Panc1 (cell line): ENCODE measurements at regions not wholly inside any gene's neighbourhood (a gene's known extent, or its start where the extent isn't known, plus 50 kb on each side); places are given as distances from the start of the nearest gene placed in this dataset.

Experiments used
- ATAC-seq: fragments of 200-7000 bp; cut with Tn5 transposase; 2 replicates; pipeline ENCODE4 v1.9.1; 2020; ENCODE audit warnings: mild to moderate bottlenecking, moderate library complexity
- BruUV-seq: library from RNA; stranded (reverse); fragments of 400-500 nt; replicated peaks from 2 replicates; lab custom pipeline; 2021; lab: Mats Ljungman, UMichigan
- CTCF ChIA-PET: fragments of 300-600 bp; sonication (Branson Sonifier 250); formaldehyde crosslinking; loops from one replicate; lab custom pipeline; 2022; ENCODE audit warnings: antibody characterized with exemption; lab: Charles Lee
- POLR2A ChIA-PET: fragments of 300-600 bp; sonication (Branson Sonifier 250); formaldehyde crosslinking; loops from one replicate; lab custom pipeline; 2022; ENCODE audit warnings: antibody characterized with exemption; lab: Charles Lee
- DNase-seq: peaks from one replicate; pipeline ENCODE4 v3.0.0-alpha.2; 2010; ENCODE audit warnings: low read depth, low spot score
- H3K27ac ChIP-seq: 2 replicates; pipeline ENCODE4 v1.5.1; 2011; ENCODE audit warnings: mild to moderate bottlenecking, low read length, inconsistent platforms
- H3K27me3 ChIP-seq: fragments of 200-500 bp; sonication (Bioruptor generic); 2 replicates; pipeline ENCODE4 v1.6.0; 2014; ENCODE audit warnings: low read length, inconsistent platforms; ENCODE audit not compliant: control insufficient read depth, insufficient read depth
- H3K36me3 ChIP-seq: fragments of 200-500 bp; sonication (Bioruptor generic); 2 replicates; pipeline ENCODE4 v1.5.1; 2014; ENCODE audit warnings: inconsistent platforms, mild to moderate bottlenecking, low read length, moderate library complexity; ENCODE audit not compliant: control insufficient read depth, insufficient read depth
- H3K4me1 ChIP-seq: 2 replicates; pipeline ENCODE4 v1.5.1; 2011; ENCODE audit warnings: inconsistent platforms, mild to moderate bottlenecking, low read length, moderate library complexity; ENCODE audit not compliant: control insufficient read depth, insufficient read depth
- H3K4me3 ChIP-seq, 2 experiments: 2 replicates each; pipeline ENCODE4 v1.5.1; 2011 to 2012; ENCODE audit warnings: low read depth in 2 of 2, low read length in 2 of 2, mild to moderate bottlenecking in 2 of 2, inconsistent platforms in 1 of 2, moderate library complexity in 1 of 2
- H3K9me3 ChIP-seq: fragments of 200-500 bp; sonication (Bioruptor generic); 2 replicates; pipeline ENCODE4 v1.5.1; 2014; ENCODE audit warnings: low read depth, mild to moderate bottlenecking, inconsistent platforms, low read length, moderate library complexity; ENCODE audit not compliant: control insufficient read depth, insufficient read depth
- CTCF ChIP-seq: fragments of 450-650 bp; IDR thresholded peaks from 2 replicates; pipeline ENCODE4 v1.5.1; 2017; ENCODE audit warnings: mild to moderate bottlenecking
- POLR2AphosphoS5 ChIP-seq: IDR thresholded peaks from 2 replicates; pipeline ENCODE4 v1.6.1; 2012; ENCODE audit warnings: mild to moderate bottlenecking, low read depth, low read length, moderate library complexity
- REST ChIP-seq, 2 experiments: IDR thresholded peaks; 2 replicates each; pipeline ENCODE4 v1.6.1; 2011 to 2012; ENCODE audit warnings: low read depth in 2 of 2, control low read depth in 1 of 2, low read length in 1 of 2, mild to moderate bottlenecking in 1 of 2, moderate library complexity in 1 of 2; ENCODE audit not compliant: insufficient read depth in 1 of 2
- SIN3A ChIP-seq: IDR thresholded peaks from 2 replicates; pipeline ENCODE4 v1.6.1; 2012; ENCODE audit warnings: low read depth, mild to moderate bottlenecking, low read length, moderate library complexity, borderline replicate concordance; ENCODE audit not compliant: insufficient read depth
- TCF7L2 ChIP-seq: IDR thresholded peaks from 2 replicates; pipeline ENCODE4 v1.6.1; 2011; ENCODE audit warnings: mild to moderate bottlenecking, low read depth, low read length, inconsistent platforms
- in situ Hi-C: cut with HindIII; loops from 2 replicates; pipeline ENCODE4 v1.10.0; 2016; ENCODE audit warnings: low sequenced_read_pairs, low pct_unique_long_range_greater_than_20kb
- intact Hi-C: fragments of 100-400 bp; cut with micrococcal nuclease; formaldehyde crosslinking; loops from one replicate; pipeline ENCODE4 v1.10.0; 2022; ENCODE audit not compliant: unreplicated experiment

- Histone ChIP-seq H3K27ac (no peak overlapping the region), H3K4me3 (no peak overlapping the region), H3K36me3 (no peaks in the 10 kb centered on the region), H3K4me1 (no peaks in the 10 kb centered on the region), H3K27me3 (no peaks in the 10 kb centered on the region; the same call in 1 of the 2 replicates), H3K9me3 (no peaks in the 10 kb centered on the region)
- DNase-seq, result no peak
- in situ Hi-C loops (no loop called here), intact Hi-C loops (no loop called here)
- no peak for TF ChIP-seq CTCF
- no peak for TF ChIP-seq POLR2AphosphoS5
- no peak for TF ChIP-seq REST (IDR thresholded peaks at IDR 0.05; ENCODE audit: insufficient read depth in 1 of 2, low read depth in 2 of 2, low read length in 1 of 2)
- no peak for TF ChIP-seq TCF7L2
- no peak for TF ChIP-seq SIN3A
- ChIA-PET CTCF (no interaction called here), POLR2A (no interaction called here)
- no peak for ATAC-seq
- no TSS peak for BruUV-seq
These were observed 322.2 kb downstream of the SHANK2 start for GRCh38 chr11:70930215-70930614.

GRCh38 chr11:70931430-70931829 is 320.9 kb downstream of the SHANK2 start:
- ChIA-PET POLR2A (no interaction called here), CTCF (no interaction called here)
- ATAC-seq (no peak), DNase-seq (no peak)
- H3K4me3 ChIP-seq, result no peak overlapping the region
- H3K36me3 ChIP-seq, result no peaks in the 10 kb centered on the region
- no peaks in the 10 kb centered on the region; the same call in 1 of the 2 replicates for H3K27me3 ChIP-seq
- TF ChIP-seq TCF7L2 (no peak), CTCF (no peak), REST (IDR thresholded peaks at IDR 0.05; ENCODE audit: insufficient read depth in 1 of 2, low read depth in 2 of 2, low read length in 1 of 2) (no peak), POLR2AphosphoS5 (no peak), SIN3A (no peak)
- no TSS peak for BruUV-seq
- intact Hi-C loops, result no loop called here
- H3K9me3 ChIP-seq, result no peaks in the 10 kb centered on the region
- no peaks in the 10 kb centered on the region for H3K4me1 ChIP-seq
- in situ Hi-C loops, result no loop called here
- H3K27ac ChIP-seq, result no peak overlapping the region
